Tibial nerve (tissue), 4 donors: ENCODE measurements at regions not wholly inside any gene's neighbourhood (a gene's known extent, or its start where the extent isn't known, plus 50 kb on each side); places are given as distances from the start of the nearest gene placed in this dataset.

Experiments used
- DNase-seq, 2 donors: peaks; one replicate each; pipeline ENCODE4 v3.0.0-alpha.2; 2019; ENCODE audit warnings: low spot score in 2 of 2
- H3K27ac ChIP-seq, 4 donors: fragments of 200-600 bp; sonication (generic) in 3 of 4; one replicate each; pipeline ENCODE4 v1.5.1; 2017 to 2019; ENCODE audit warnings: mild to moderate bottlenecking in 1 of 4
- H3K27me3 ChIP-seq, 2 donors: fragments of 200-600 bp; sonication (generic) in 1 of 2; one replicate each; pipeline versions ENCODE4 v1.5.1 to v1.6.0; 2017 to 2019
- H3K36me3 ChIP-seq, 3 donors: fragments of 200-600 bp; sonication (generic); one replicate each; pipeline ENCODE4 v1.5.1; 2018 to 2019
- H3K4me1 ChIP-seq, 4 donors: fragments of 200-600 bp; sonication (generic) in 3 of 4; one replicate each; pipeline ENCODE4 v1.5.1; 2017 to 2019
- H3K4me3 ChIP-seq, 4 donors: fragments of 200-600 bp; sonication (generic) in 3 of 4; one replicate each; pipeline ENCODE4 v1.5.1; 2017 to 2019; ENCODE audit warnings: mild to moderate bottlenecking in 1 of 4, moderate library complexity in 1 of 4
- H3K9me3 ChIP-seq, 4 donors: fragments of 200-600 bp; sonication (generic) in 3 of 4; one replicate each; pipeline ENCODE4 v1.5.1; 2017 to 2019
- EP300 ChIP-seq, 2 donors: sonication (generic); formaldehyde crosslinking; IDR thresholded peaks; one replicate each; pipeline ENCODE4 v1.6.1; 2017; ENCODE audit warnings: antibody characterized with exemption in 2 of 2, mild to moderate bottlenecking in 1 of 2
- POLR2A ChIP-seq, 2 donors: fragments of 450-650 bp; IDR thresholded peaks; one replicate each; pipeline ENCODE4 v1.6.1; 2017; ENCODE audit warnings: antibody characterized with exemption in 2 of 2, mild to moderate bottlenecking in 2 of 2, moderate library complexity in 2 of 2
- WGBS, 2 donors: methylation state at CpG; one replicate each; pipeline ENCODE4 v1.1.5; 2018; 5-methylcytosine and 5-hydroxymethylcytosine counted together
- TF ChIP-seq, protein P1 (sequence below), 5 experiments: fragments of 200-600 bp in 3 of 5; fragments of 450-650 bp in 2 of 5; sonication (generic) in 3 of 5; IDR thresholded peaks; one replicate each; pipeline ENCODE4 v1.5.1; 2016 to 2019; ENCODE audit warnings: antibody characterized with exemption in 5 of 5, mild to moderate bottlenecking in 3 of 5, moderate library complexity in 2 of 5

DNA sequence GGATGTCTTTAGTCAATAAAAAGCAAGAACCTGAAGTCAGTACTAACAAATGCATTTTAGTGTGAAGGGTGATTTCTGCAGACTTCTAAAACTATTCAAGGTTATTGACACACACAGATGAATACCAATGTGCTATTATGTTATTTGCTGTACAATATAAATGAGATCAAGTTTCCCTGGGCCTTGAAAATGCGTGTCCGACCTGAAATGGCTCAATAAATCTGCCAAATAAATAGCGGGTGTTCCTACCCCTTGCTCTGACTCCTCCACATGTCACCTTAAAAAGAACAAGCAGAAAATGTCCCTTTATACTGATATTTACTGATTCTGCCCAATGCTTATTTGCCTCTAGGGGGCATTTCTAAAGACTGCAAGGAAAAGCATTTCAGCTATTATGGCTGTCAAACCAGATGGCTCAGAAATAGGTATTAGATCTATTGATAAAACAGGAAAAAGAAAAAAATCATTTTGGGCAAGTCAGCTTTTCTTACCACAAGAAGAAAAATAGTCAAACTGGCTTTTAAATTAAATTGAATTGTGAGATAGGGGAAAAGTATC, 367.3 kb upstream of the KITLG start:
- no peak overlapping the region for H3K4me3 ChIP-seq
- TF ChIP-seq POLR2A (IDR thresholded peaks at IDR 0.05), result no peak
- TF ChIP-seq EP300 (IDR thresholded peaks at IDR 0.05), result no peak
- TF ChIP-seq, protein P1, sequence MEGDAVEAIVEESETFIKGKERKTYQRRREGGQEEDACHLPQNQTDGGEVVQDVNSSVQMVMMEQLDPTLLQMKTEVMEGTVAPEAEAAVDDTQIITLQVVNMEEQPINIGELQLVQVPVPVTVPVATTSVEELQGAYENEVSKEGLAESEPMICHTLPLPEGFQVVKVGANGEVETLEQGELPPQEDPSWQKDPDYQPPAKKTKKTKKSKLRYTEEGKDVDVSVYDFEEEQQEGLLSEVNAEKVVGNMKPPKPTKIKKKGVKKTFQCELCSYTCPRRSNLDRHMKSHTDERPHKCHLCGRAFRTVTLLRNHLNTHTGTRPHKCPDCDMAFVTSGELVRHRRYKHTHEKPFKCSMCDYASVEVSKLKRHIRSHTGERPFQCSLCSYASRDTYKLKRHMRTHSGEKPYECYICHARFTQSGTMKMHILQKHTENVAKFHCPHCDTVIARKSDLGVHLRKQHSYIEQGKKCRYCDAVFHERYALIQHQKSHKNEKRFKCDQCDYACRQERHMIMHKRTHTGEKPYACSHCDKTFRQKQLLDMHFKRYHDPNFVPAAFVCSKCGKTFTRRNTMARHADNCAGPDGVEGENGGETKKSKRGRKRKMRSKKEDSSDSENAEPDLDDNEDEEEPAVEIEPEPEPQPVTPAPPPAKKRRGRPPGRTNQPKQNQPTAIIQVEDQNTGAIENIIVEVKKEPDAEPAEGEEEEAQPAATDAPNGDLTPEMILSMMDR (IDR thresholded peaks at IDR 0.05), result no peak
- H3K4me1 ChIP-seq, result peaks cover 0 to 18% (median 0%) of the 10 kb centered on the region in 4 donors
- no peaks in the 10 kb centered on the region for H3K27me3 ChIP-seq
- 69 to 80% methylated on average over 3 of the region's 3 CpGs for WGBS, 2 donors
- no peak for DNase-seq
- H3K27ac ChIP-seq, result peak overlapping the region in 1 of 4 donors; percentile 70
- no peaks in the 10 kb centered on the region for H3K36me3 ChIP-seq
- H3K9me3 ChIP-seq, result no peaks in the 10 kb centered on the region

DNA sequence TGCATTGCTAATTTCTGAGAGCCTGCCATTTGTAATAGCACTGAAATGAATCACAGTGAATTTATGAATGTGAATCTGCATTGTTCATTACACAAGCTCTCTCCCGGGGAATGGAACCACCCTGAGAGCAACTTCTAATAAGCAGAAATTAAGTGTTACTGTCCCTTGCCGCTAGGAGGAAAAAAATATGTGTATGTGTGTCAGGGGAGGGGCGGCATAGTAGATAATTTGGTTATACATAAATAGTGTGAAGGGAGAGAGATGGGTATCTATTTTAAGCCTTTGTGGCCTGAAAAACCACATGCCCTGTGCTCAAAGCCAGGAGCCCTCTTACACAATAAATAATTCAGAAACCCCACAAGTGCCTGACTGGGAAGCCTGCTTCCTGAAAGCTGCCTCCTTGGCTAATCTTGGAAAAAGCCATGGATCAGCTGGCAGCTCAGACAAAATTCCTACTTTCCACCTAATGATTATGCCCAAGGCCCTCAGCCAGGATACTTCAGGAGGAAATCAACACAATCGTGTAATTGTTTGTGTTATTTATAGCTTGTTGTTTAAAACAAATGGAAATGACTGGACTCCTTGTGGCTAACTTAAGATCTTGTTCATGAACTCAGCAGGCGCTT, 366.2 kb upstream of the KITLG start:
- TF ChIP-seq POLR2A (IDR thresholded peaks at IDR 0.05) (no peak), EP300 (IDR thresholded peaks at IDR 0.05) (peak in 1 of 2 donors; percentile 32)
- TF ChIP-seq, protein P1 (IDR thresholded peaks at IDR 0.05), result peak in 2 of 5 experiments; percentile 9 to 11
- peak in 1 of 2 donors; percentile 22 for DNase-seq
- Histone ChIP-seq H3K36me3 (no peaks in the 10 kb centered on the region), H3K27ac (peak overlapping the region in 2 of 4 donors; percentile 52 to 70), H3K9me3 (no peaks in the 10 kb centered on the region), H3K4me3 (no peak overlapping the region), H3K27me3 (no peaks in the 10 kb centered on the region), H3K4me1 (peaks cover 0 to 18% (median 0%) of the 10 kb centered on the region in 4 donors)
- 12 to 16% methylated on average over 5 of the region's 5 CpGs for WGBS, 2 donors

DNA sequence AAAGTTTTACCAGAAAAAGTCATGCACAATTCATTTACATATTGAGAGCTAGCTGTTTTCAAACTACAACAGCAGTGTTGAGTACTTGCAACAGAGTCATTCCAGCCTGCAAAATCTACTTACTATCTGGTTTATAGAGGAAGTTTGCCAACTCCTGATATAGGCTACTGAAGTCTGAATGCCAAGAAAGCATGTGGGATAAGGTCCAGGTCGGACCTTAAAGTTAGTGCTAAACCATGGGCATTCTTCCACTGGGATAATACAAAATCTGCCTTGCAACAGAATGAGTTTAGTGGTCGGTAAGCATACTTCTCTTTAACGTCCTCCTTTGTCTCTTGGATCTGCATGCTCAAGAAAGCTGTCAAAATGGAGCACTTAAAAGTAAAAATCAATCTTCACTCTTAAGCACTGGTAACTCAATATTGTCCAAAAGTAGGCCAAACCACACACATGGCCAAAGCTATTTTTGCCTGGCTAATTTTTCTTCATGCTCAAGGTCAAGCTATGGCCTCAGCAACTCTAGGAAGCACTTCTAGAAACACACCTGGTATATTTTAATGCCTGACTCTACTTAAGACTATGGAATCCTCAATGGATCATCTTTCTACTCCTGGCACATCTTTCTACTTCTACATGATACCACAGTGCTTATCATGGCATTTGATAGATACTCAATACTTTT, 364.9 kb upstream of the KITLG start:
- no peak overlapping the region for H3K4me3 ChIP-seq
- no peaks in the 10 kb centered on the region for H3K9me3 ChIP-seq
- DNase-seq, result no peak
- no peaks in the 10 kb centered on the region for H3K36me3 ChIP-seq
- TF ChIP-seq POLR2A (IDR thresholded peaks at IDR 0.05), result no peak
- TF ChIP-seq, protein P1 (IDR thresholded peaks at IDR 0.05), result no peak
- TF ChIP-seq EP300 (IDR thresholded peaks at IDR 0.05), result no peak
- H3K27ac ChIP-seq, result no peak overlapping the region
- WGBS, 2 donors, result 75 to 82% methylated on average over 3 of the region's 3 CpGs
- no peaks in the 10 kb centered on the region for H3K27me3 ChIP-seq
- peaks cover 0 to 18% (median 0%) of the 10 kb centered on the region in 4 donors for H3K4me1 ChIP-seq

DNA sequence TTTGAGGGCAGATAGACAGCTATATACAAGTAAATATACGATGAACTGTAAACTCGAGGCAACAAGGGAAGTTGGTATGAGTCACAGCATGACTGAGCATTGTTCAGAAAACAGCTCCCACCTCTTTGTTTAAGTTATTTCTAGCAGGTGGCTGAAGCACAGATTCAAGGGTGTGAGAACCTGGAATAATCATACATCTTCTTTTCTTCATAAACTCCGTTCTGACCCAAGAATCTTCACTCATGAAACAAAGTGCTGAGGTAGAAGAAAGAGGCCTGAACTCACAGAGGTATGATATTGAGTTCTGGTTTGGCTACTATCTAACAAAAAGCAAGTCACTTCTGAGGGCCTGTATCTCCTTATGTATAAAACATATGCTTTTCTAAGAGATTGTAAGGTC, 364.1 kb upstream of the KITLG start:
- H3K27ac ChIP-seq, result no peak overlapping the region
- WGBS, 2 donors, result 61% methylated on average over 3 of the region's 3 CpGs
- H3K4me3 ChIP-seq, result no peak overlapping the region
- no peaks in the 10 kb centered on the region for H3K9me3 ChIP-seq
- H3K27me3 ChIP-seq, result no peaks in the 10 kb centered on the region
- no peak for DNase-seq
- no peaks in the 10 kb centered on the region for H3K36me3 ChIP-seq
- H3K4me1 ChIP-seq, result peaks cover 0 to 18% (median 0%) of the 10 kb centered on the region in 4 donors
- no peak for TF ChIP-seq POLR2A (IDR thresholded peaks at IDR 0.05)
- no peak for TF ChIP-seq EP300 (IDR thresholded peaks at IDR 0.05)

DNA sequence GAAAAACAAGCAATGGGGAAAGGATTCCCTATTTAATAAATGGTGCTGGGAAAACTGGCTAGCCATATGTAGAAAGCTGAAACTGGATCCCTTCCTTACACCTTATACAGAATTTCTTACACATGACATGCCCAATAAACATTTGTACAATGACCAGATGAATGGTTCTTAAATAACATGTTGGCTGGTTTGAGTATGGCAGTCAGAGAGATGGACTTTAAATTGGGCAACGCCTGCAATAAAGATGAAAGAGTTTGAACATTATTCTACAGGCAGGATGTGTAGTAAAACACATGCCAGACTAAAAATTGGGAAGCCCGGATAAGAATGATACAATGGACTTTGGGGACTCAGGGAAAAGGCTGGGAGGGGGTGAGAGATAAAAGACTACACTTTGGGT, 360.6 kb upstream of the KITLG start:
- WGBS, 2 donors, result 85 to 90% methylated on average over 2 of the region's 2 CpGs
- H3K27me3 ChIP-seq, result no peaks in the 10 kb centered on the region
- H3K9me3 ChIP-seq, result no peaks in the 10 kb centered on the region
- no peak overlapping the region for H3K27ac ChIP-seq
- H3K36me3 ChIP-seq, result no peaks in the 10 kb centered on the region
- TF ChIP-seq, protein P1 (IDR thresholded peaks at IDR 0.05), result no peak
- no peak for TF ChIP-seq POLR2A (IDR thresholded peaks at IDR 0.05)
- TF ChIP-seq EP300 (IDR thresholded peaks at IDR 0.05), result no peak
- H3K4me1 ChIP-seq, result no peaks in the 10 kb centered on the region
- no peak for DNase-seq
- H3K4me3 ChIP-seq, result no peak overlapping the region
